ENCODE measurements at regions not wholly inside any gene's neighbourhood (a gene's known extent, or its start where the extent isn't known, plus 50 kb on each side); places are given as distances from the start of the nearest gene placed in this dataset.

- no peak for DNase-seq (ENCODE audit: low spot score)
Observed at GRCh38 chr6:168228676-168229367, 90.8 kb downstream of the DACT2 start.

- no peak for DNase-seq (ENCODE audit: low spot score)
Observed at GRCh38 chr6:168227840-168228239, 91.7 kb downstream of the DACT2 start.

- DNase-seq (ENCODE audit: low spot score) = no peak
Observed at GRCh38 chr6:168226902-168227318, 92.7 kb downstream of the DACT2 start.

- DNase-seq (ENCODE audit: low spot score) = no peak
Observed at GRCh38 chr6:168226061-168226752, 93.4 kb downstream of the DACT2 start.

GRCh38 chr6:168225471-168225911 is 94.1 kb downstream of the DACT2 start:
- no peak for DNase-seq (ENCODE audit: low spot score)

- DNase-seq (ENCODE audit: low spot score) = no peak
Observed at GRCh38 chr6:168223755-168224154, 95.8 kb downstream of the DACT2 start.

GRCh38 chr6:168223150-168223549 is 96.4 kb downstream of the DACT2 start:
- no peak for DNase-seq (ENCODE audit: low spot score)

- no peak for DNase-seq (ENCODE audit: low spot score)
Observed at GRCh38 chr6:168222115-168223043, 97.2 kb downstream of the DACT2 start.

- no peak for DNase-seq (ENCODE audit: low spot score)
Observed at GRCh38 chr6:168221497-168222079, 98.0 kb downstream of the DACT2 start.

GRCh38 chr6:168221000-168221399 is 98.6 kb downstream of the DACT2 start:
- no peak for DNase-seq (ENCODE audit: low spot score)

- no peak for DNase-seq (ENCODE audit: low spot score)
Observed at GRCh38 chr6:168219804-168220203, 99.8 kb downstream of the DACT2 start.

- no peak for DNase-seq (ENCODE audit: low spot score)
Observed at GRCh38 chr6:168218785-168219566, 100.6 kb downstream of the DACT2 start.

- DNase-seq (ENCODE audit: low spot score) = no peak
Observed at GRCh38 chr6:168217880-168218537, 101.6 kb downstream of the DACT2 start.

GRCh38 chr6:168217216-168217879 is 102.2 kb downstream of the DACT2 start:
- no peak for DNase-seq (ENCODE audit: low spot score)

GRCh38 chr6:168216751-168217191 is 102.8 kb downstream of the DACT2 start:
- no peak for DNase-seq (ENCODE audit: low spot score)

- DNase-seq (ENCODE audit: low spot score) = no peak
Observed at GRCh38 chr6:168216117-168216516, 103.5 kb downstream of the DACT2 start.

GRCh38 chr6:168215121-168215808 is 104.3 kb downstream of the DACT2 start:
- peak; percentile 82 for DNase-seq (ENCODE audit: low spot score)

- no peak for DNase-seq (ENCODE audit: low spot score)
Observed at GRCh38 chr6:168214586-168215104, 104.9 kb downstream of the DACT2 start.

- no peak for DNase-seq (ENCODE audit: low spot score)
Observed at GRCh38 chr6:168213121-168213524, 106.5 kb downstream of the DACT2 start.
